ENCODE measurements at regions not wholly inside any gene's neighbourhood (a gene's known extent, or its start where the extent isn't known, plus 50 kb on each side); places are given as distances from the start of the nearest gene placed in this dataset.

GRCh38 chrX:40205471-40205870, 107.7 kb upstream of the BCOR start:
- H3K27me3 ChIP-seq (ENCODE audit: insufficient read depth, low read length, poor library complexity): no peaks in the 10 kb centered on the region
- ATAC-seq (ENCODE audit: insufficient read depth, low read depth) (no peak), DNase-seq (no peak)
- H3K9ac ChIP-seq (ENCODE audit: low read depth, low read length): no peak overlapping the region
- H3K4me2 ChIP-seq (ENCODE audit: insufficient read depth, low read length): no peak overlapping the region
- no peak overlapping the region for H3K4me3 ChIP-seq (ENCODE audit: low read depth in 1 of 2, low read length in 2 of 2)
- no peaks in the 10 kb centered on the region for H3K9me3 ChIP-seq (ENCODE audit: insufficient read depth, low read length, severe bottlenecking)
- no peak overlapping the region for H2AFZ ChIP-seq (ENCODE audit: low read depth, low read length)
- H3K4me1 ChIP-seq (ENCODE audit: insufficient read depth, low read length): no peaks in the 10 kb centered on the region
- TF ChIP-seq EZH2 (IDR thresholded peaks at IDR 0.05; ENCODE audit: borderline replicate concordance, low read depth, low read length, severe bottlenecking) (no peak), CTCF (IDR thresholded peaks at IDR 0.05; ENCODE audit: borderline replicate concordance, extremely low read depth, low read length, poor library complexity, severe bottlenecking) (no peak)
- no peaks in the 10 kb centered on the region for H3K36me3 ChIP-seq (ENCODE audit: insufficient read depth, low read length)
- no peak overlapping the region for H3K27ac ChIP-seq (ENCODE audit: low read length)
- no peaks in the 10 kb centered on the region for H3K79me2 ChIP-seq (ENCODE audit: insufficient read depth, low read length)
- no peaks in the 10 kb centered on the region for H4K20me1 ChIP-seq (ENCODE audit: insufficient read depth, low read length)

DNA sequence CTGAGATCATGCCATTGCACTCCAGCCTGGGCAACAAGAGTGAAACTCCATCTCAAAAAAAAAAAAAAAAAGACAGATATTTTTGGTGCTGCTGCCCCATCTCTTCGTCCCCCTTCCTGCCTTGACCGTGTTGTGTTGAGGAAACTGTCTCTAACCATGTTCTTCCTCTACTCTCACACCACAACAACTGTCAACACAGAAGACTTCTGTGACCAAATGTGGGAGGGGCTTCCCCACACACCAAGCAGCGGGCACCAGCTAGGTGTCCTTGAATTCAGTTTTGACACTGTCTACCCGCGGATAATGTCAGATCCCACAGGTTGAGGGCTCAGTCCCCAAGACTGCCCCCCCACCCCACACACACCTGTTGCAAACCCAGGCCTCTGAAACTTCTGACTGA, 104.7 kb upstream of the BCOR start:
- H3K27ac ChIP-seq (ENCODE audit: low read length): no peak overlapping the region
- peak; percentile 9 for DNase-seq
- H3K79me2 ChIP-seq (ENCODE audit: insufficient read depth, low read length): no peaks in the 10 kb centered on the region
- H3K36me3 ChIP-seq (ENCODE audit: insufficient read depth, low read length): no peaks in the 10 kb centered on the region
- no peak overlapping the region for H2AFZ ChIP-seq (ENCODE audit: low read depth, low read length)
- H3K27me3 ChIP-seq (ENCODE audit: insufficient read depth, low read length, poor library complexity): no peaks in the 10 kb centered on the region
- H4K20me1 ChIP-seq (ENCODE audit: insufficient read depth, low read length): no peaks in the 10 kb centered on the region
- no peak for ATAC-seq (ENCODE audit: insufficient read depth, low read depth)
- no peak overlapping the region for H3K9ac ChIP-seq (ENCODE audit: low read depth, low read length)
- H3K9me3 ChIP-seq (ENCODE audit: insufficient read depth, low read length, severe bottlenecking): no peaks in the 10 kb centered on the region
- TF ChIP-seq CTCF (IDR thresholded peaks at IDR 0.05; ENCODE audit: borderline replicate concordance, extremely low read depth, low read length, poor library complexity, severe bottlenecking): no peak
- no peak for TF ChIP-seq EZH2 (IDR thresholded peaks at IDR 0.05; ENCODE audit: borderline replicate concordance, low read depth, low read length, severe bottlenecking)
- no peaks in the 10 kb centered on the region for H3K4me1 ChIP-seq (ENCODE audit: insufficient read depth, low read length)
- H3K4me2 ChIP-seq (ENCODE audit: insufficient read depth, low read length): no peak overlapping the region
- no peak overlapping the region for H3K4me3 ChIP-seq (ENCODE audit: low read depth in 1 of 2, low read length in 2 of 2)

GRCh38 chrX:40201329-40201885, 103.6 kb upstream of the BCOR start:
- H3K36me3 ChIP-seq (ENCODE audit: insufficient read depth, low read length): no peaks in the 10 kb centered on the region
- no peak for TF ChIP-seq CTCF (IDR thresholded peaks at IDR 0.05; ENCODE audit: borderline replicate concordance, extremely low read depth, low read length, poor library complexity, severe bottlenecking)
- no peak for TF ChIP-seq EZH2 (IDR thresholded peaks at IDR 0.05; ENCODE audit: borderline replicate concordance, low read depth, low read length, severe bottlenecking)
- H3K4me2 ChIP-seq (ENCODE audit: insufficient read depth, low read length): no peak overlapping the region
- H3K4me3 ChIP-seq (ENCODE audit: low read depth in 1 of 2, low read length in 2 of 2): no peak overlapping the region
- no peaks in the 10 kb centered on the region for H3K4me1 ChIP-seq (ENCODE audit: insufficient read depth, low read length)
- DNase-seq: no peak
- H2AFZ ChIP-seq (ENCODE audit: low read depth, low read length): no peak overlapping the region
- H3K9ac ChIP-seq (ENCODE audit: low read depth, low read length): no peak overlapping the region
- no peaks in the 10 kb centered on the region for H3K9me3 ChIP-seq (ENCODE audit: insufficient read depth, low read length, severe bottlenecking)
- H3K27me3 ChIP-seq (ENCODE audit: insufficient read depth, low read length, poor library complexity): no peaks in the 10 kb centered on the region
- no peaks in the 10 kb centered on the region for H4K20me1 ChIP-seq (ENCODE audit: insufficient read depth, low read length)
- no peak overlapping the region for H3K27ac ChIP-seq (ENCODE audit: low read length)
- no peaks in the 10 kb centered on the region for H3K79me2 ChIP-seq (ENCODE audit: insufficient read depth, low read length)
- ATAC-seq (ENCODE audit: insufficient read depth, low read depth): peak; percentile 65; the same call in 2 of the 3 replicates

DNA sequence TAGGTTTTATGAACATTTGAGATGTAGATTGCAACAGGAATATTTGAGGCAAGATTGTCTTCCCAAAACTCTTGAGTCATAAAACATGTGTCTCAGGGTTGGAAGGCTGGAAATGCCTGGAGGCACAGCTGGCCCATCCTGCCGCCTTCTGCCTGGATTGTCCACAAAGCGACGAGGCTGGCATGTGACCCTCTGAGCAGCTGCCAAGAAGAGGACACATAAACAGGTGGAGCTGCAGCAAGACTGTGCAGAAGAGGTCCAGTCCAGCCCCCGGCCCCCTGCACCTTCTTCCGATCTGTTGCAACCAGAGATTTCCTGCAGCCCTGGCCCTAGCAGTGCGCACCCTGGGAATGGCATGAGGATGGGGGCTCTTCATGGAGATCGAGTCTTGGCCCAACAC, 101.9 kb upstream of the BCOR start:
- no peak for DNase-seq
- Histone ChIP-seq H3K36me3 (ENCODE audit: insufficient read depth, low read length) (no peaks in the 10 kb centered on the region), H3K4me1 (ENCODE audit: insufficient read depth, low read length) (no peaks in the 10 kb centered on the region), H3K4me2 (ENCODE audit: insufficient read depth, low read length) (no peak overlapping the region), H2AFZ (ENCODE audit: low read depth, low read length) (no peak overlapping the region), H3K79me2 (ENCODE audit: insufficient read depth, low read length) (no peaks in the 10 kb centered on the region), H3K9ac (ENCODE audit: low read depth, low read length) (no peak overlapping the region), H3K4me3 (ENCODE audit: low read depth in 1 of 2, low read length in 2 of 2) (no peak overlapping the region), H3K27ac (ENCODE audit: low read length) (no peak overlapping the region), H4K20me1 (ENCODE audit: insufficient read depth, low read length) (no peaks in the 10 kb centered on the region), H3K9me3 (ENCODE audit: insufficient read depth, low read length, severe bottlenecking) (no peaks in the 10 kb centered on the region), H3K27me3 (ENCODE audit: insufficient read depth, low read length, poor library complexity) (no peaks in the 10 kb centered on the region)
- TF ChIP-seq EZH2 (IDR thresholded peaks at IDR 0.05; ENCODE audit: borderline replicate concordance, low read depth, low read length, severe bottlenecking) (no peak), CTCF (IDR thresholded peaks at IDR 0.05; ENCODE audit: borderline replicate concordance, extremely low read depth, low read length, poor library complexity, severe bottlenecking) (no peak)
- ATAC-seq (ENCODE audit: insufficient read depth, low read depth): no peak
